Keratinocyte (primary cell): ENCODE measurements at regions not wholly inside any gene's neighbourhood (a gene's known extent, or its start where the extent isn't known, plus 50 kb on each side); places are given as distances from the start of the nearest gene placed in this dataset.
A peak's percentile ranks its signal among the peaks of the same experiment; 100 is the strongest.

Experiments
- DNase-seq: peaks from one replicate; pipeline ENCODE4 v3.0.0-alpha.2; 2011; ENCODE audit warnings: low read depth, missing footprints, low spot score
- FAIRE-seq: peaks from 2 replicates; lab custom pipeline; 2011; peaks lifted over from hg19 to GRCh38; lab: Jason Lieb, UNC
- H2AFZ ChIP-seq: 2 replicates; pipeline ENCODE4 v1.6.0; 2012; ENCODE audit warnings: low read length, control low read depth, inconsistent platforms; ENCODE audit not compliant: control insufficient read depth
- H3K27ac ChIP-seq: 2 replicates; pipeline ENCODE4 v1.5.1; 2011; ENCODE audit warnings: low read length; ENCODE audit not compliant: control insufficient read depth, insufficient read depth
- H3K27me3 ChIP-seq: 3 replicates; pipeline ENCODE4 v1.6.0; 2011; ENCODE audit warnings: low read length; ENCODE audit not compliant: control insufficient read depth, insufficient read depth; ENCODE audit errors: extremely low read depth
- H3K36me3 ChIP-seq, 2 experiments: 2 replicates in 1 of 2; 3 replicates in 1 of 2; pipeline ENCODE4 v1.5.1; 2011; ENCODE audit warnings: low read length in 2 of 2, mild to moderate bottlenecking in 1 of 2; ENCODE audit not compliant: control insufficient read depth in 2 of 2, insufficient read depth in 2 of 2; ENCODE audit errors: extremely low read depth in 1 of 2
- H3K4me1 ChIP-seq: 3 replicates; pipeline ENCODE4 v1.5.1; 2011; ENCODE audit warnings: low read length; ENCODE audit not compliant: control insufficient read depth, insufficient read depth; ENCODE audit errors: extremely low read depth
- H3K4me2 ChIP-seq: 3 replicates; pipeline ENCODE4 v1.6.0; 2011; ENCODE audit warnings: low read depth, low read length; ENCODE audit not compliant: control insufficient read depth, insufficient read depth; ENCODE audit errors: extremely low read depth
- H3K4me3 ChIP-seq, 3 experiments: fragments of 200-600 bp in 1 of 3; sonication (generic) in 1 of 3; 2 replicates in 2 of 3; 3 replicates in 1 of 3; pipeline ENCODE4 v1.5.1; 2011 to 2016; ENCODE audit warnings: low read length in 3 of 3, mild to moderate bottlenecking in 3 of 3, control low read depth in 2 of 3, inconsistent platforms in 1 of 3, low read depth in 1 of 3, mixed read lengths in 1 of 3, mixed run types in 1 of 3, moderate library complexity in 1 of 3; ENCODE audit not compliant: control insufficient read depth in 2 of 3, insufficient read depth in 2 of 3; ENCODE audit errors: extremely low read depth in 1 of 3
- H3K79me2 ChIP-seq: 2 replicates; pipeline ENCODE4 v1.6.0; 2012; ENCODE audit warnings: low read length; ENCODE audit not compliant: control insufficient read depth, insufficient read depth
- H3K9ac ChIP-seq: 3 replicates; pipeline ENCODE4 v1.6.0; 2011; ENCODE audit warnings: low read length; ENCODE audit not compliant: control insufficient read depth, insufficient read depth; ENCODE audit errors: extremely low read depth
- H3K9me1 ChIP-seq: 3 replicates; pipeline ENCODE4 v1.6.0; 2011; ENCODE audit warnings: low read length; ENCODE audit not compliant: control insufficient read depth, insufficient read depth; ENCODE audit errors: extremely low read depth
- H3K9me3 ChIP-seq: 2 replicates; pipeline ENCODE4 v1.5.1; 2012; ENCODE audit warnings: low read depth, low read length; ENCODE audit not compliant: control insufficient read depth
- H4K20me1 ChIP-seq: 3 replicates; pipeline ENCODE4 v1.6.0; 2011; ENCODE audit warnings: low read length; ENCODE audit not compliant: control insufficient read depth, insufficient read depth; ENCODE audit errors: extremely low read depth
- EZH2 ChIP-seq: IDR thresholded peaks from one replicate; pipeline ENCODE4 v1.6.1; 2012; ENCODE audit warnings: inconsistent platforms, mild to moderate bottlenecking, low read length, moderate library complexity
- dilution Hi-C: fragments of 300-500 bp; cut with MboI; formaldehyde crosslinking; loops from one replicate; pipeline ENCODE4 v1.7.0; 2020; ENCODE audit warnings: low sequenced_read_pairs; ENCODE audit not compliant: extremely low pct_ligation_motif_present
- TF ChIP-seq, protein P1 (sequence below), 3 experiments: IDR thresholded peaks in 1 of 3; conservative IDR thresholded peaks in 1 of 3; optimal IDR thresholded peaks in 1 of 3; 2 replicates in 2 of 3; 3 replicates in 1 of 3; pipeline versions ENCODE3 to v1.5.1; 2011; ENCODE audit warnings: low read length in 3 of 3, mild to moderate bottlenecking in 3 of 3, moderate library complexity in 2 of 3, control low read depth in 1 of 3, inconsistent platforms in 1 of 3; ENCODE audit not compliant: insufficient read depth in 2 of 3; ENCODE audit errors: extremely low read depth in 1 of 3

DNA sequence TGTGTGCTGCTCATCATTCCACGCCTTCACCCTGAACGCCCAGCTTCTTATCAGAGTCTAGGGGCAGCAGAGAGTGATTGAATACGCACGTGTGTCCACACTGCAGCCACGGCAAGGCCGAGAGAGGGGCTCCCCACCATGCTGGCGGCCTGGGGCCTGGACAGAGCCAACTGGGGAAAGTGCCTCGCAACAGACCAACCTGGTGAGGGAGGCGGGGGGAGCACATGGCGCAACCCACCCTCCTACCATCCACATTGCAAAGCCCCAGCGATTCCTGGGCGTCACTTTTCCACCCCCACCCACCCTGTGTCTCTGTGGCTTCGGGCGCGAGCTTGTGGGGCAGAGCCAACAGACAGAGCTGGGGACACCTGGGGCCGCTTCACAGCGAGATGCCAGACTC, 66.4 kb upstream of the DUSP22 start:
- H3K27me3 ChIP-seq = no peaks in the 10 kb centered on the region
- DNase-seq (no peak), FAIRE-seq (no peak)
- no peak for TF ChIP-seq EZH2
- TF ChIP-seq, protein P1, sequence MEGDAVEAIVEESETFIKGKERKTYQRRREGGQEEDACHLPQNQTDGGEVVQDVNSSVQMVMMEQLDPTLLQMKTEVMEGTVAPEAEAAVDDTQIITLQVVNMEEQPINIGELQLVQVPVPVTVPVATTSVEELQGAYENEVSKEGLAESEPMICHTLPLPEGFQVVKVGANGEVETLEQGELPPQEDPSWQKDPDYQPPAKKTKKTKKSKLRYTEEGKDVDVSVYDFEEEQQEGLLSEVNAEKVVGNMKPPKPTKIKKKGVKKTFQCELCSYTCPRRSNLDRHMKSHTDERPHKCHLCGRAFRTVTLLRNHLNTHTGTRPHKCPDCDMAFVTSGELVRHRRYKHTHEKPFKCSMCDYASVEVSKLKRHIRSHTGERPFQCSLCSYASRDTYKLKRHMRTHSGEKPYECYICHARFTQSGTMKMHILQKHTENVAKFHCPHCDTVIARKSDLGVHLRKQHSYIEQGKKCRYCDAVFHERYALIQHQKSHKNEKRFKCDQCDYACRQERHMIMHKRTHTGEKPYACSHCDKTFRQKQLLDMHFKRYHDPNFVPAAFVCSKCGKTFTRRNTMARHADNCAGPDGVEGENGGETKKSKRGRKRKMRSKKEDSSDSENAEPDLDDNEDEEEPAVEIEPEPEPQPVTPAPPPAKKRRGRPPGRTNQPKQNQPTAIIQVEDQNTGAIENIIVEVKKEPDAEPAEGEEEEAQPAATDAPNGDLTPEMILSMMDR (optimal IDR thresholded peaks at IDR 0.05 in 1 of 3, IDR thresholded peaks at IDR 0.05 in 1 of 3, conservative IDR thresholded peaks at IDR 0.05 in 1 of 3; ENCODE audit: extremely low read depth in 1 of 3, insufficient read depth in 2 of 3, low read length in 3 of 3) = no peak
- H3K4me1 ChIP-seq = peaks cover 37% of the 10 kb centered on the region
- H3K4me2 ChIP-seq = peak overlapping the region; percentile 72
- peaks cover 12% of the 10 kb centered on the region for H3K9me3 ChIP-seq
- peak overlapping the region; percentile 98 for H3K27ac ChIP-seq
- H3K4me3 ChIP-seq = peak overlapping the region in 1 of 3 experiments; percentile 47
- H3K79me2 ChIP-seq = no peaks in the 10 kb centered on the region
- peak overlapping the region; percentile 82 for H3K9ac ChIP-seq
- H3K36me3 ChIP-seq = no peaks in the 10 kb centered on the region
- dilution Hi-C loops = no loop called here
- H3K9me1 ChIP-seq = no peaks in the 10 kb centered on the region
- no peaks in the 10 kb centered on the region for H4K20me1 ChIP-seq
- no peak overlapping the region for H2AFZ ChIP-seq

DNA sequence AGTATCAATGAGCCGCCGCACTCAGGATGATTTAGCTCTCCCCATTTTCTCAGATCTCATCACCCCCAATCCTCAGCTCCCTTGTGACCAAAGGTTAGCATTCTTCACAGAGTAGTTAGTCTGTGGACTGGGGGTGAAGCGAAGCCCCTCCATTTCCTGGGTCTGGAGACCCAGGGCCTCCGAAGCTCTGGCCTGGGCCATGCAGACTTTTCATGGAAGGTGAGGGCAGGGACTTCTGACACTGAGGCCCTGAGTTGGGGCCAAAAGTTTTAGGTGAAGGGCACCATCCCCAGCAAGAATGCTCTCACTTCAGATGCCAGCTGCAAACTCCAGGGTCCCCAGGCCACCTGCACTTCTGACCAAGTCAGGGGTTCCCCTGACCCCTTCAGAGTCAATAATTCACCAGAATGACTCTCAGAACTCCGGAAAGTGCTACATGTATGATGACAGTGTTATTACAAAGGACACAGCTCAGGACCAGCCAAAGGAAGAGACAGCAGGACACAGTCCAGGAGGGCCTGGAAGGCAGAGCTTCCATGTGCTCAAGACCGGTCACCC, 65.7 kb upstream of the DUSP22 start:
- Histone ChIP-seq H3K4me2 (no peak overlapping the region), H3K27me3 (no peaks in the 10 kb centered on the region), H3K9ac (no peak overlapping the region), H3K79me2 (no peaks in the 10 kb centered on the region), H4K20me1 (no peaks in the 10 kb centered on the region), H3K9me1 (no peaks in the 10 kb centered on the region), H3K4me1 (peaks cover 37% of the 10 kb centered on the region), H3K4me3 (no peak overlapping the region), H2AFZ (no peak overlapping the region), H3K27ac (peak overlapping the region; percentile 6), H3K9me3 (peaks cover 12% of the 10 kb centered on the region), H3K36me3 (no peaks in the 10 kb centered on the region)
- DNase-seq (no peak), FAIRE-seq (no peak)
- dilution Hi-C loops = no loop called here
- no peak for TF ChIP-seq EZH2
- TF ChIP-seq, protein P1 (optimal IDR thresholded peaks at IDR 0.05 in 1 of 3, IDR thresholded peaks at IDR 0.05 in 1 of 3, conservative IDR thresholded peaks at IDR 0.05 in 1 of 3; ENCODE audit: extremely low read depth in 1 of 3, insufficient read depth in 2 of 3, low read length in 3 of 3) = no peak
